Neutrophil (primary cell): ENCODE measurements at regions not wholly inside any gene's neighbourhood (a gene's known extent, or its start where the extent isn't known, plus 50 kb on each side); places are given as distances from the start of the nearest gene placed in this dataset.

Experiments used
- H3K27ac ChIP-seq: fragments of 200-600 bp; sonication (generic); 2 replicates; pipeline ENCODE4 v1.5.1; 2016; ENCODE audit warnings: mild to moderate bottlenecking, moderate library complexity
- H3K27me3 ChIP-seq: fragments of 200-600 bp; sonication (generic); 2 replicates; pipeline ENCODE4 v1.6.0; 2016; ENCODE audit warnings: mild to moderate bottlenecking
- H3K36me3 ChIP-seq: fragments of 200-600 bp; sonication (generic); 2 replicates; pipeline ENCODE4 v1.5.1; 2017
- H3K4me1 ChIP-seq, 2 experiments: fragments of 200-600 bp in 1 of 2; sonication (generic) in 1 of 2; 1 replicate in 1 of 2; 2 replicates in 1 of 2; pipeline versions ENCODE4 v1.5.1 to v1.6.1; 2013 to 2016; ENCODE audit warnings: low read depth in 1 of 2, low read length in 1 of 2, mild to moderate bottlenecking in 1 of 2, moderate library complexity in 1 of 2; ENCODE audit not compliant: control insufficient read depth in 1 of 2, insufficient read depth in 1 of 2
- H3K4me3 ChIP-seq, 2 experiments: fragments of 200-600 bp in 1 of 2; sonication (generic) in 1 of 2; 1 replicate in 1 of 2; 2 replicates in 1 of 2; pipeline ENCODE4 v1.5.1; 2013 to 2016; ENCODE audit warnings: low read depth in 1 of 2, low read length in 1 of 2, mild to moderate bottlenecking in 1 of 2, moderate library complexity in 1 of 2
- H3K9me3 ChIP-seq: fragments of 200-600 bp; sonication (generic); 2 replicates; pipeline ENCODE4 v1.5.1; 2016
- TF ChIP-seq, protein P1 (sequence below): fragments of 200-600 bp; sonication (generic); IDR thresholded peaks from 2 replicates; pipeline ENCODE4 v1.5.1; 2016; ENCODE audit warnings: antibody characterized with exemption

GRCh38 chr2:236703373-236703709 lies 133.7 kb downstream of the ACKR3 start:
- Histone ChIP-seq H3K4me3 (no peak overlapping the region), H3K4me1 (no peaks in the 10 kb centered on the region), H3K36me3 (no peaks in the 10 kb centered on the region), H3K27ac (no peak overlapping the region), H3K27me3 (peaks cover 13% of the 10 kb centered on the region), H3K9me3 (no peaks in the 10 kb centered on the region)
- TF ChIP-seq, protein P1, sequence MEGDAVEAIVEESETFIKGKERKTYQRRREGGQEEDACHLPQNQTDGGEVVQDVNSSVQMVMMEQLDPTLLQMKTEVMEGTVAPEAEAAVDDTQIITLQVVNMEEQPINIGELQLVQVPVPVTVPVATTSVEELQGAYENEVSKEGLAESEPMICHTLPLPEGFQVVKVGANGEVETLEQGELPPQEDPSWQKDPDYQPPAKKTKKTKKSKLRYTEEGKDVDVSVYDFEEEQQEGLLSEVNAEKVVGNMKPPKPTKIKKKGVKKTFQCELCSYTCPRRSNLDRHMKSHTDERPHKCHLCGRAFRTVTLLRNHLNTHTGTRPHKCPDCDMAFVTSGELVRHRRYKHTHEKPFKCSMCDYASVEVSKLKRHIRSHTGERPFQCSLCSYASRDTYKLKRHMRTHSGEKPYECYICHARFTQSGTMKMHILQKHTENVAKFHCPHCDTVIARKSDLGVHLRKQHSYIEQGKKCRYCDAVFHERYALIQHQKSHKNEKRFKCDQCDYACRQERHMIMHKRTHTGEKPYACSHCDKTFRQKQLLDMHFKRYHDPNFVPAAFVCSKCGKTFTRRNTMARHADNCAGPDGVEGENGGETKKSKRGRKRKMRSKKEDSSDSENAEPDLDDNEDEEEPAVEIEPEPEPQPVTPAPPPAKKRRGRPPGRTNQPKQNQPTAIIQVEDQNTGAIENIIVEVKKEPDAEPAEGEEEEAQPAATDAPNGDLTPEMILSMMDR, result no peak

DNA sequence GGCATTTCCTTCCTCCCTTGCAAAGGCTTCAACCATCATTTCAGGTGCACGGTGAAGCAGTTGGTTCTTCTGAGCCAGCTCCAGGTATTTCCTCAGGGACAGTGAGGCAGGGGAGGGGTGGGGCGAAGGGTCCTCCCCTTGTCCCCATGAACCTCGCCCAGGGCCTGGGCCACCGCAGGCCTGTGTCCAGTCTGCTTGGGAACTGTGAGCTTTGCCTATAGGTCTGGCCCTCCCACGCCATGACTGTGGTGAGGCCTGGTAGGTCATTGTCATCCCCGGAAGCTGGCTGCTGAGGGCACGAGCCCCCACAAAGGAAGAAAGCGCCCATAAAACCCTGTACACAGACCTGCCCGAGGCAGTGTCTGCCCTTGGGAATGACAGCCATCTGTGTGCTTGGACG lies 134.3 kb downstream of the ACKR3 start:
- Histone ChIP-seq H3K27me3 (peaks cover 13% of the 10 kb centered on the region), H3K36me3 (no peaks in the 10 kb centered on the region), H3K4me1 (no peaks in the 10 kb centered on the region), H3K4me3 (no peak overlapping the region), H3K9me3 (no peaks in the 10 kb centered on the region), H3K27ac (no peak overlapping the region)
- TF ChIP-seq, protein P1, result no peak

- Histone ChIP-seq H3K4me1 (no peaks in the 10 kb centered on the region), H3K4me3 (no peak overlapping the region), H3K9me3 (no peaks in the 10 kb centered on the region), H3K36me3 (no peaks in the 10 kb centered on the region), H3K27me3 (peaks cover 4% of the 10 kb centered on the region), H3K27ac (no peak overlapping the region)
- TF ChIP-seq, protein P1, result no peak
Measured at GRCh38 chr2:236704887-236705286, 135.3 kb downstream of the ACKR3 start.

DNA sequence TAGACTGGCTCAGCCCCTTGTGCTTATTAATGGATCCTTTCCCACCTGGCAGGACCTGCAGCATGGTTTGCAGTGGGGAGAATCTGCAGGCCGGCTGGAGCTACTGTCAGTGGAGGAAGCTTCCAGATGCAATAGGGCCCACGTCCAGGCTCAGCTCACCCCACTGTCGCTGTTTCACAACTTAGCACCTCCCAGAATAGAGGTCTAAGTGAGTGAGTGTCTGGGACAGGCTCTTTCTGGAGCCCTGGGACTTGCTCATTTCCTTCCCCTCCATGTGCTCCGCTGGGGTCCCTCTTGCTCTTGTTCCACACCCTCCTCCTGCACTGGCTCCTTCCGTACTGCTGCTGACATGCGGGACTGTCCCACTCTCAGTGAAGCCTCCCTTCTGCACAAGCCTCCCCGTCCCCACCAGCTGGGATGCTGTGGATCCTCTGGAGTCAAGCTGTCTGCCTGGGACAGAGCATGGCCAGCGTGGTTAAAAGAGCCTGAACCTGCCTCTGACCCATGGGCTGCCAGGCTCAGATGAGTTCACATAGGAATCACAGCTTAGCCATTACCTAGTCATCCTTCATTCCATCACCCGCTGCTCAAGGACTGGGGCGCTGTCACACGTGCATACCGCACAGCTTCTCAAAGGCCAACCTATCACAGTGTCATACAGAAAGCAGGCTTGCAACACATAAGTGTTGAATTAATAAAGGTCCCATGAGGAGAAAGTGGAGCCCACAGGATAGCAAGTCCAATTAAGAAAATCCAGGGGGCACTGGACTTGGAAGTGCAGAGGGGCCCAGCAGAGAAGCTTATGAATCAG lies 135.9 kb downstream of the ACKR3 start:
- H3K36me3 ChIP-seq, result no peaks in the 10 kb centered on the region
- H3K27ac ChIP-seq, result no peak overlapping the region
- H3K27me3 ChIP-seq, result no peaks in the 10 kb centered on the region
- TF ChIP-seq, protein P1, result no peak
- H3K4me3 ChIP-seq, result no peak overlapping the region
- H3K4me1 ChIP-seq, result no peaks in the 10 kb centered on the region
- no peaks in the 10 kb centered on the region for H3K9me3 ChIP-seq

GRCh38 chr2:236706288-236706687 lies 136.7 kb downstream of the ACKR3 start:
- TF ChIP-seq, protein P1, result no peak
- Histone ChIP-seq H3K9me3 (no peaks in the 10 kb centered on the region), H3K27ac (no peak overlapping the region), H3K27me3 (no peaks in the 10 kb centered on the region), H3K4me1 (no peaks in the 10 kb centered on the region), H3K4me3 (no peak overlapping the region), H3K36me3 (no peaks in the 10 kb centered on the region)
